ENCODE measurements at regions not wholly inside any gene's neighbourhood (a gene's known extent, or its start where the extent isn't known, plus 50 kb on each side); places are given as distances from the start of the nearest gene placed in this dataset.

DNA sequence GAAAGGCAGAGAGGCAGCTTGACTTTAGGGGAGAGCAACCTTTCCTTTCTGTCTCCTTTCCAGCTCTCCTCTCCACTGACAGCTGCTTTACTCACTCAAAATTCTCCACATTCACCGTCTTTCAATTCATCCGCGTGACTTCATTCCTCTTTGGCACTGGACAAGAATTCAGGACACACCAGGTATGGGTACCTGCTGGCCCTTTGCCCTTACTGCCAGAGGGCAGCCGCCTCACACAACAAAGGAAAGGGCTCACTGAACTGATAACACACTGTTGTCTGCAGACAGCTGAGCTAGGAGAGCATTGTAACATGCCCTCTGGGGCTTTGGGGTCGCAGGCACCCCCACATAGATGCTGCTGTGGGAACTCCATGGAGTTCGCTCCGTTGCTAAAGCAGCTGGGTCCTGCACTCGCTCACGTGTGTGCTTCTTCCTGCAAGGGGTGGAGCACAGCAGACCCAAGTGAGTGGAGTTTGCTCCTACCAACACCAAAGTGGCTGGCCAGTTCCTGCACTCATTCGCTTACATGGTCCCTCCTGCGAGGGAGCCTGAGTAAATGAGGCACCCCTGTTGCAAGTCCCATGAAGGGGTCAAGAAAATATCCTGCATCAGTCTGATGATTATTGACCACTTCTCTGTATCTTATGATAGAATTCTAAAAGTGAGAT is 79.0 kb upstream of the SGO1 start:
- TF ChIP-seq, protein P1, sequence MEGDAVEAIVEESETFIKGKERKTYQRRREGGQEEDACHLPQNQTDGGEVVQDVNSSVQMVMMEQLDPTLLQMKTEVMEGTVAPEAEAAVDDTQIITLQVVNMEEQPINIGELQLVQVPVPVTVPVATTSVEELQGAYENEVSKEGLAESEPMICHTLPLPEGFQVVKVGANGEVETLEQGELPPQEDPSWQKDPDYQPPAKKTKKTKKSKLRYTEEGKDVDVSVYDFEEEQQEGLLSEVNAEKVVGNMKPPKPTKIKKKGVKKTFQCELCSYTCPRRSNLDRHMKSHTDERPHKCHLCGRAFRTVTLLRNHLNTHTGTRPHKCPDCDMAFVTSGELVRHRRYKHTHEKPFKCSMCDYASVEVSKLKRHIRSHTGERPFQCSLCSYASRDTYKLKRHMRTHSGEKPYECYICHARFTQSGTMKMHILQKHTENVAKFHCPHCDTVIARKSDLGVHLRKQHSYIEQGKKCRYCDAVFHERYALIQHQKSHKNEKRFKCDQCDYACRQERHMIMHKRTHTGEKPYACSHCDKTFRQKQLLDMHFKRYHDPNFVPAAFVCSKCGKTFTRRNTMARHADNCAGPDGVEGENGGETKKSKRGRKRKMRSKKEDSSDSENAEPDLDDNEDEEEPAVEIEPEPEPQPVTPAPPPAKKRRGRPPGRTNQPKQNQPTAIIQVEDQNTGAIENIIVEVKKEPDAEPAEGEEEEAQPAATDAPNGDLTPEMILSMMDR (IDR thresholded peaks at IDR 0.05): no peak
- no peak for TF ChIP-seq POLR2A (IDR thresholded peaks at IDR 0.05)
